Left lung (tissue), 4 donors: ENCODE measurements at regions not wholly inside any gene's neighbourhood (a gene's known extent, or its start where the extent isn't known, plus 50 kb on each side); places are given as distances from the start of the nearest gene placed in this dataset.

Experiments used
- ATAC-seq: fragments of 200-7000 bp; cut with Tn5 transposase; one replicate; pipeline ENCODE4 v1.9.1; 2020; ENCODE audit warnings: moderate library complexity
- DNase-seq, 4 donors: peaks; one replicate each; pipeline ENCODE4 v3.0.0-alpha.2; 2013 to 2020
- H3K27ac ChIP-seq, 2 donors: fragments of 200-600 bp; sonication (generic) in 1 of 2; one replicate each; pipeline versions ENCODE4 v1.5.0 to v1.8.0; 2020 to 2021
- H3K27me3 ChIP-seq, 2 donors: fragments of 200-600 bp; sonication (generic) in 1 of 2; one replicate each; pipeline versions ENCODE4 v1.5.0 to v1.8.0; 2020 to 2021
- H3K36me3 ChIP-seq, 2 donors: fragments of 200-600 bp; sonication (generic) in 1 of 2; one replicate each; pipeline versions ENCODE4 v1.5.0 to v1.8.0; 2020 to 2021
- H3K4me1 ChIP-seq, 2 donors: fragments of 200-600 bp; one replicate each; pipeline ENCODE4 v1.8.0; 2021
- H3K4me3 ChIP-seq, 2 donors: fragments of 200-600 bp; sonication (generic) in 1 of 2; one replicate each; pipeline versions ENCODE4 v1.5.0 to v1.8.0; 2020 to 2021; ENCODE audit warnings: mild to moderate bottlenecking in 1 of 2
- H3K9me3 ChIP-seq, 2 donors: fragments of 200-600 bp; sonication (generic) in 1 of 2; one replicate each; pipeline versions ENCODE4 v1.5.0 to v1.8.0; 2020 to 2021
- CTCF ChIP-seq, 2 donors: fragments of 200-600 bp; sonication (generic) in 1 of 2; IDR thresholded peaks; one replicate each; pipeline versions ENCODE4 v1.5.0 to v1.8.0; 2021; ENCODE audit warnings: antibody characterized with exemption in 2 of 2
- intact Hi-C, 2 donors: fragments of 100-400 bp; cut with DNase I; formaldehyde crosslinking; loops; one replicate each; pipeline versions ENCODE4 v1.11.2 to v1.14.2; 2022
- donor health status: DM: no; HTN: yes; CAD: no.
- donor health status: DM: no; HTN: no; CAD: no.

GRCh38 chr4:104593019-104593418, 98.3 kb upstream of the CXXC4 start:
- peaks cover 0 to 5% of the 10 kb centered on the region in 2 donors for H3K4me1 ChIP-seq
- H3K9me3 ChIP-seq: no peaks in the 10 kb centered on the region
- TF ChIP-seq CTCF (IDR thresholded peaks at IDR 0.05): no peak
- H3K27ac ChIP-seq: peak overlapping the region; percentile 0 to 60
- intact Hi-C loops: no loop called here
- no peak overlapping the region for H3K4me3 ChIP-seq
- no peaks in the 10 kb centered on the region for H3K27me3 ChIP-seq
- ATAC-seq (peak; percentile 78), DNase-seq (peak in 1 of 4 donors; percentile 37)
- no peaks in the 10 kb centered on the region for H3K36me3 ChIP-seq

GRCh38 chr4:104596189-104596588, 101.5 kb upstream of the CXXC4 start:
- ATAC-seq (no peak), DNase-seq (no peak)
- H3K4me3 ChIP-seq: no peak overlapping the region

GRCh38 chr4:104615496-104615895, 120.8 kb upstream of the CXXC4 start:
- DNase-seq: no peak
- H3K27me3 ChIP-seq: no peaks in the 10 kb centered on the region
- no peak overlapping the region for H3K27ac ChIP-seq
- peaks cover 0 to 15% of the 10 kb centered on the region in 2 donors for H3K9me3 ChIP-seq
- intact Hi-C loops: no loop called here
- H3K4me3 ChIP-seq: no peak overlapping the region
- ATAC-seq: no peak
- H3K4me1 ChIP-seq: no peaks in the 10 kb centered on the region
- no peaks in the 10 kb centered on the region for H3K36me3 ChIP-seq
- TF ChIP-seq CTCF (IDR thresholded peaks at IDR 0.05): no peak

More at GRCh38 chr4:104596189-104596588, 101.5 kb upstream of the CXXC4 start:
- Histone ChIP-seq H3K27ac (no peak overlapping the region), H3K4me1 (peaks cover 0 to 5% of the 10 kb centered on the region in 2 donors), H3K36me3 (no peaks in the 10 kb centered on the region), H3K27me3 (no peaks in the 10 kb centered on the region), H3K9me3 (no peaks in the 10 kb centered on the region)
- no peak for TF ChIP-seq CTCF (IDR thresholded peaks at IDR 0.05)
- intact Hi-C loops: no loop called here

- Histone ChIP-seq H3K27ac (no peak overlapping the region), H3K36me3 (no peaks in the 10 kb centered on the region), H3K4me3 (no peak overlapping the region), H3K4me1 (no peaks in the 10 kb centered on the region), H3K9me3 (peaks cover 0 to 15% of the 10 kb centered on the region in 2 donors), H3K27me3 (no peaks in the 10 kb centered on the region)
- TF ChIP-seq CTCF (IDR thresholded peaks at IDR 0.05): no peak
- no peak for DNase-seq
- no peak for ATAC-seq
- intact Hi-C loops: no loop called here
These were observed 121.2 kb upstream of the CXXC4 start for GRCh38 chr4:104615926-104616325.

- intact Hi-C loops: no loop called here
- no peak for ATAC-seq
These were observed 121.7 kb upstream of the CXXC4 start for GRCh38 chr4:104616401-104616820.

More at GRCh38 chr4:104616401-104616820, 121.7 kb upstream of the CXXC4 start:
- peak in 2 of 4 donors; percentile 51 to 69 for DNase-seq
- no peaks in the 10 kb centered on the region for H3K36me3 ChIP-seq
- H3K9me3 ChIP-seq: peaks cover 0 to 11% of the 10 kb centered on the region in 2 donors
- no peak overlapping the region for H3K27ac ChIP-seq
- H3K27me3 ChIP-seq: no peaks in the 10 kb centered on the region
- TF ChIP-seq CTCF (IDR thresholded peaks at IDR 0.05): no peak
- H3K4me3 ChIP-seq: no peak overlapping the region
- no peaks in the 10 kb centered on the region for H3K4me1 ChIP-seq
